COLO668 (cell line): ENCODE measurements at regions not wholly inside any gene's neighbourhood (a gene's known extent, or its start where the extent isn't known, plus 50 kb on each side); places are given as distances from the start of the nearest gene placed in this dataset.

Source experiments
- DNase-seq: peaks from one replicate; lab custom pipeline; 2025; ENCODE audit not compliant: unreplicated experiment; lab: John Stamatoyannopoulos, UW

DNA sequence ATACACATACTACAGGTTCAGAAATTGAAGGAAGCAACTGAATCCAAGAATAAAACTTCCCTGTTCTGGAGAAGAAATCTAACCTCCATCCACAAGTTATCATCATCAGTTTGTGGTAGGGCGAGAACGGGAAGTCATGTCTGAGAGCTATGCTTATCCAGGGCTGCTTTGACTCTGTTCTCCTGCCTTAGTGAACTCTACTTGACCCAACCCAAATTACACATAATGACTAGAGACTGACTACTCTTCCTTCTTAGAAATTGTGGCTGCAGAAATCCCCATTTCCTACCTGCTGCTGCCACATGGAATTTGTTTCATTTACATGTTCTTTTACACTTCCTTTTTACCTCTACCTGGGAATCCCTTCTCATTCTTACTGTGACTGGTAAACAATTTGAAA, 1102.6 kb upstream of the PIK3C3 start:
- no peak for DNase-seq

DNA sequence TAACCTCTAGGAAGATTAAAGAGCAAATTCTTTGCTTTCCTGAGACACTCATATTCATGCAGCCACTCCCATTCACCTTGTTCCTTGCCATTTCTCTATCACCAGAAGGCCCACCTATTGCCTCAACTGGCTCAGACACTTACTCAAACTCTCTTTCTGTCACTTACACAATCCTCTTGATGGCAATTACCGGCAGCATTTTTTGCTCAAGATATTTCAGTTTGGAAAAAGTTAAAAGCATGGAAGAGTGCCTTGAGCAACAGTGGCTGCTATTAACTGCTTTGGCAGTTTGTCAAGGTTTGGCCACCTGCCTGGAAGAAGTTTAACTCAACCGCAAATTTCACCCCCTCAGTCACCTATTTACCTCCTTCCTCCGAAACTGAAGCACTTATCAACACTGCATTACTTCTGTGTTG, 1104.0 kb upstream of the PIK3C3 start:
- no peak for DNase-seq

DNA sequence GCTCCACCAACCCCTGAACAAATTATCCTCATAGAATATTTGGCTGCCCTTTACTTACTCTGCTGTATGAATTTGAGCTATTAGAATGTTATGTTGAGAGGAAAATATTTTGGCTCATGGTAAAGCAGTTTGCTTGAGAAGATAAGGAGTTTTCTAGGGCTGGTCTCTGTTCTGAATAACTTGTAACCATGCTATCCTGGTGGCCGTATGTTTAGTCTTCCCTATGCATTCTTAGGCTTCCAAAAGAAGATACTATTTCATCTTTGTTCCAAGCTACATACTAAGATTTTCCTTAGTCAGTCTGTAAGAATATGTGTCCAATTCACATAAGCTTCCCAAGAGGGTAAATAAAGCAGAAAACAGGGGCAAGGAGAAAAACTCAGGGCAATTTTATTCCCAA, 1105.1 kb upstream of the PIK3C3 start:
- no peak for DNase-seq

DNA sequence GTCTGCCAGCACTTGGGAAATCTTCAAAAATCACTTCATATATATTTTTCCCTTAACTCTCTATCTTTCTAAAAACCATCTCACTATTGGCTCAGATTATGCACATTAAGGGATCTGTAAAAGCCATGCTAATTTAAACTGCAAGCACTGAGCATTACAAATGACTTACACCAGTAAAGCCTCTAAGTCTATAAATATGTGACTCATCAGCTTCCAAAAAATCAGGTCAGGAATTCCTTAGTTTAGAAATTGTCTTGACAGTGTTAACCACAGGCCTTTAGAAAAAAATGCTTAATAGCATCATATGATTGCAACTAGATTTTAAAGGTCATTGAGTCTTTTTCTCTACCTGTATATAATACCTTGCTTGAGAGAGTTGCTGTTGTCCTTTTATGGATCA, 1113.6 kb upstream of the PIK3C3 start:
- no peak for DNase-seq

DNA sequence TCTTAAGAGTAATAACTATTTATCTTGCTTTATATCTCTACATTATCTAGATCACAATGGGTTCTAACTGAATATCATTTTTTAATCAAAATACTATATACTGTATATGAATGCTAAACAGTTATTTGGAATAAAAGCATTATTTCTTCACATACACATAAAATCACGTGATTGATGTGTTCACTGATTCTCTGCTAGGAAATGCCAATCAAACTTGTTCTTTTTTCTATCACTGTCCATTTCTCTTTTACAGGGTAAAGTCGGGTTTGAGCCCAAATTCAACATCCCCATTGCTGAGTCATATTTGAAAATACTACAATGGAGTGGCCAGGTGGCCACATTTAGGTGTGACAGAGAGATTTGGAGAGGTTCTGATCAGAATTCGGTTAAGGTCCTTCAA, 1114.0 kb upstream of the PIK3C3 start:
- DNase-seq, result no peak

DNA sequence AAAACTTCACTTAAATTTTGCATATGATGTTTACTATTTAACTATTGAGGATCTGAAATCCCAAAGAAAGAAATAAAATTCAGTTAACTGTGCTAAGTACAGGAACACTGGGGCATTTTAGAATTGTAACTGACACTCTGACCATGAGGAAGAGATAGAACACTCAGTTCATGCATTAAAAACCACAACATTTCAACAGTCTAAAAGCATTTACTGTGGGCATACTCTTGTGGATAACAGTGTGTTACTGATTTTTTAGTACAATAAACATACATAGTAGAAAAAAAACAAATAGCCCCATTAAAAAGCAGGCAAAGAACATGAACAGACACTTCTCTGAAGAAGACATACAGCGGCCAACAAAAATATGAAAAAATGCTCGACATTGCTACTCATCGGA, 1122.7 kb upstream of the PIK3C3 start:
- DNase-seq, result no peak

DNA sequence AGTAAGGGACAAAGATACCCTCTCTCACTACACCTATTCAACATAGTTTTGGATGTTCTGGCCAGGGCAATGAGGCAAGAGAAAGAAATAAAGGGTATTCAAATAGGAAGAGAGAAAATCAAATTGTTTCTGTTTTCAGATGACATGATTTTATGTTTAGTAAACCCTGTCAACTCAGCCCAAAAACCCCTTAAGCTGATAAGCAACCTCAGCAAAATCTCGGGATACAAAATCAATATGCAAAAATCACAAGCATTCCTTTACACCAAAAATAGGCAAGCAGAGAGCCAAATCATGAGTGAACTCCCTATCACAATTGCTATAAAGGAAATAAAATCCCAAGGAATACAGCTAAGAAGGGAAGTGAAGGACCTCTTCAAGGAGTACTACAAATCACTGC, 1130.7 kb upstream of the PIK3C3 start:
- DNase-seq, result no peak

DNA sequence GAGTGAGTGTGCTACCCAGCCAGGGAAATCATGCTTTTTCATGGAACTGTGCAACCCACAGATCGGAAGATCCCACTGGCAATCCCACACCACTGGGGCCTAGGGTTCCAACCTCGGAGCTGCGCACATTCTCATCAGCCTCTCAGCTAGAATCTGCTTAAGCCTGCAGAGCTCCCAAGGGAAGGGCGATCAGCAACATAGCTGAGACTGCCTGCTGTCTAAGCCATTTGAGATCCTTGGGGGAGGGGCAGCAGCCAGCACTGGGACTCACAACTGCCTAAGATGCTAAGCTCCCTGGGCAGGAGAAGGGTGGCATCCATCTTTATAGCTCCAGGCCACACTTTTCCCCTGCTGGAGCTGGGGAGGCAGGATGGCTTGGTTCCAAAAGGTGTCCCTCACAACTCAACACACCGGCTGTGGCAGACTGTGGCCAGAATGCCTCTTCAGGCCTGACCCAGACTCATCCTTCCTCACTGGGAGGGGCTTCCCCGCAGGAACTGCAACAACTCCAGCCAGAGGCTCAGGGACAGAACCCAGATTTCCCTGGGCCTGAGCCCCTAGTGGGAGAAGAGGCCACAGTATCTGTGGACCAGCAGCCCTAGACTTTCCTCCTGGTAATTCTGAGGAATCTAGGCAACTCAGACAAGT, 1133.3 kb upstream of the PIK3C3 start:
- no peak for DNase-seq

DNA sequence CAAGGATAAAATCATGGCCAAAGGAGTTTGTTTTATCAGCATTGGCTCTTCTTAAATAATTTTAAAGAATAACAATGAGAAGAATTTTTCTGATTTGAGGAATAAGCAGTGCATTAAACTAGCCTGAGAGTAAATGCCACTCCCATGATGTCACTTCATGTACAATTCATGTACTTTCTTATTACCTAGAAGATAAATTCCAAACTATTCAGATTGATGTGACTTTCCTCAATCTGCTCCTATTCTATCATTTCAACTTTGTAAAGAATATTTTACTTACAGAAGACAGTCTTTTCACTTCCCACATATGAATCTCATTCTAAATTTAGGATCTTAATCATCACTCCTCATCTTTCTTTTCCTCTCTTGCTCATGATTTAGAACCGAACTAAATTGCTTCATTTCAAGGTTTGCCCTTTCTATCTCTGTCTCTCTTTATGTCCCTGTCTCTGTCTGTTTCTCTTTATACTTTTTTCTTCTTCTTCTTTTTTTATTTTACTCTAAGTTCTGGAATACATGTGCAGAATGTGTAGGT, 1142.0 kb upstream of the PIK3C3 start:
- DNase-seq, result no peak

DNA sequence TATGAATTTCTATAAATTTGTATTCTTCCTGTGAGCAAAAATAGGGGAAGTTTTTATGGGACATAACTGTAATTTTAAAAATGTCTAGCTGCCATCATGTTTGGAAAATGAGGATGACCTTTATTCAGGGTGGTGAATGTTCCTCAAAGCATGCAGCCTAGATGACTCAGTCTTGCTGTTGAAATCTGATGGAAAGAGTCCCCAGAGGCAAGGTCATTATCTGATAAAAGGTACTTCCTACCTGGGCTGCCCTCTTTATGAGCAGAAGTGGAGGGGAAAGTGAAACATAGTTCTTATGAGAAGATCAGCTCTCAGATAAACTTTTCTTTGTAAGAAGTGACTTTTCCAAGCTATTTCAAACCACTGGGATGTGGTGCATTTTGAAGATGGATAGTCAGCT, 1144.7 kb upstream of the PIK3C3 start:
- no peak for DNase-seq

DNA sequence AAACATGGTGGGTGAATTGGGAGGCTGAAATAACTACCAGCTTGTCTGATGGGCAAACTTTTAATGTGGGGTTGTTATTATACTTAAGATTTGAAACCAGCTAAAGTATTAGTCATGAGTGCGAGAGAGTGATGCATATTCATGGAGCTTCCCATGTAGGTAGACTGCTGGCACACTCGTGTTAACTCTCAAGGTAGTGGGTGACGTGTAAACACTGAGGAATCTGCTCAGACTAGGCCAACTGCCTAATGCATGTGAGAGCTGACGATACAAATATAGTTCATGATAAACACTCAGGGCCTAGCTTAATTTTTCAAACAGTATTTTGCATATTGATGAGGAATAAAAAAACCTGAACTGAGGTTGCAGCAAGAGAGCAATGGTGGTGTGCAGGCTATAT, 1165.7 kb upstream of the PIK3C3 start:
- DNase-seq, result no peak

DNA sequence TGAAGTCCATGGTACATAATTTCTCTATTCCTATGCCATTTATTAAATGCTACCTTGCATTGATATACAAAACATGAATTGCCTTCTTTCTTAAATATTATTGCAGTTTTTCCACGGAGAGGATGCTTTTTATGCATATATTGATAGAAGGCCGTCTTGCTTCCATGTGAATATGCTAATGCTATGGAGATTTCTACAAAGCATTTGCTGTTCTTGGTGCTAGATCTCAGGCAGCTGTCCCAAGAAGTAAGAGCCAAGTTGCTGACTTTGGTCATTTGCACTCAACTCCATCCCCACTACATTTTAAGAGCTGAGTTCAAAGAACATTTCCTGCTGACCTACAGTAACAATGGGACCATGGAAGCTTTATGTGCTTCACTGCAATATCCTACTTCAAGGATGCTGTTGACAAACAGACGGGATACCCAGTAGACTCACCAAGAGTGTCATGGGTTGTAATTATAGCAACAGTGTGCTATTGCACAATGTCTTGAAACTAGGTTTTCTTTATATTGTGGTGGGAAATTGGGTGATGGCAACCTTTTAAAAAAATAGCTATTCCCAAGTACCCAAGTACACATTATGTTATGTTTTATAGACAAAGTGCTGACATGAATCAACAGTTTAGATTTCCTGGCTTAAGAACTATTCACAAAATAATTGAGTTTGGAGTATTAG, 1172.4 kb upstream of the PIK3C3 start:
- no peak for DNase-seq

DNA sequence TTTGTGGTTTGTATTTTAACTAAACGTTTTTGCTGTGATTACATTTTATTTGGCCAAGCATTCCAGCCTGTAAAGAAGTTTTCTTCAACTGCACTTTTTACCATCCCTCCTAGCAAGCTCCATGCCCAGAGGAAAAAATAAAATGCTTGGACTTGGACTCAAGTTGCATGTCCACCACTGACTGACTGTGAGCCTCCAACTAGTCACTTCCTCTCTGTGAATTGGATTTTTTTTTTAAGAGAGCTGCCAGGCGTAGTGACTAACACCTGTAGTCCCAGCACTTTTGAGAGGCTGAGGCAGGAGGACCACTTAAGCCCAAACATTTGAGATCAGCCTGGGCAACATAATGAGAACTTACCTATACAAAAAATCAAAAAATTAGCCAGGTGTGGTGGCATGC, 1185.2 kb upstream of the PIK3C3 start:
- no peak for DNase-seq

DNA sequence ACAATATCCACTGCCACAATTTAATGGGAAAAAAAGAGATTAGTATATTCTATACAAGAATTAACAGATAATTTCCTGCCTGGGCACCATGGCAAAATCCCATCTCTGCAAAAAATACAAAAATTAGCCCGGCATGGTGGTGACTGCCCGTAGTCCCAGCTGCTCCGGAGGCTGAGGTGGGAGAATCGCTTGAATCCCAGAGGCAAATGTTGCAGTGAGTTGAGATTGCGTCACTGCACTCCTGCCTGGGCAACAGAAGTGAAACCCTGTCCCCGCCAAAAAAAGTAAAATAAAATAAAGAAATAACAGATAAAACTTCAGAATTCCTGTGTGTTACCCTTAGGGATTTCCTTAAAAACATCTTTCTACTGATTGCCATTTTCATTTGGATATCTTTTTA, 1194.8 kb upstream of the PIK3C3 start:
- DNase-seq, result no peak

DNA sequence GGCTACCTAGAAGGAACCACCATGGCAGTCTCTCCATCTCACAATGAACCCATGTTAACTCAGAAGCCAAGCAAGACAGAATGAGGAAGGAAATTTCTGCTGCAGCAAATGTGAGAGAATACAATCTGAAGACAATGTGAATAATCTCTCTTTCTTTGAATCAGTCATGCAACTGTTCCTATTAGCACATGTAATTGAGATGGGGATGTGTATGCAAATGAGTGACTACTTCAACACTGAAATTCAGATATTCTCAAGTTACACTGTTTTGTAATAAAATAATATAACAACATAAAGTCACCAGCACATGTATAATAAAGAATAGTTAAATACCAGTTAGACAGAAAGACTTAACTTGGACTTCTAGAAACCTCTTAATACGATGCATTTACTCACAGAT, 1200.6 kb upstream of the PIK3C3 start:
- no peak for DNase-seq

DNA sequence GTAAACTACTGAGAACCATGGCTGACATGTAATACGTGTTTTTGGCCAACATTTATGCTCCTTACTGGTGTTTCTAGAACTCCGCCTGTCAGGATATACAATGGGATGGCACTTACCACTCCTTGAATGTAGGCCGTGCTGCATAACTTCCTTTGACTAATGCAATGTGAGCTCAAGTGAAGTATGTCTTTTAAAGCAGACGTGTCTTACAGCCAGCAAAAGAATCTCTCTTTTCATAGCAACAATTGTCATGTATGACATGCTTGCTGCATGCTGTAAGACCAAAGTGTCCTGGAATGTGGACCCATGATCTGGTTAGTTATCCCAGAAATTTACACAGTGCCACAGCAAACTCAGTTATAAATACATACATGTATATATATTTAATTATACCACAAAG, 1202.7 kb upstream of the PIK3C3 start:
- no peak for DNase-seq

DNA sequence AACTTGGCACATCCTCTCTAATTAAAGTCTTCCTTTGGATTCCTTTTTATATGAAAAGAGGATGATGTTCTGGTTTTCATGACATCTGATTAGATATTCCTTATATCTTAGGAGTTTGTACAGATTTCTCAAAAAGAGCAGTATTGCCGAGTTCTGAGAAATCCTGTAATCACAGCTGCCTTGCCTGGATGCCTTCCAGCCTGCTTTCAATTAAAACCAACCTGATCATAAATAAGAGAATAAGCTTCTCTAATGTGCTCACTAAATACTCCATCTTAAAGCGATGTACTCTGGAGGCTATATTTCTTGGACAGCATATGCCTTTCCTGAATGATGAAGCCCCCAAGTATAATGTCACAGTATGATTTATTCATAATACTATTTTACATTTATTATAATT, 1203.8 kb upstream of the PIK3C3 start:
- DNase-seq, result no peak

DNA sequence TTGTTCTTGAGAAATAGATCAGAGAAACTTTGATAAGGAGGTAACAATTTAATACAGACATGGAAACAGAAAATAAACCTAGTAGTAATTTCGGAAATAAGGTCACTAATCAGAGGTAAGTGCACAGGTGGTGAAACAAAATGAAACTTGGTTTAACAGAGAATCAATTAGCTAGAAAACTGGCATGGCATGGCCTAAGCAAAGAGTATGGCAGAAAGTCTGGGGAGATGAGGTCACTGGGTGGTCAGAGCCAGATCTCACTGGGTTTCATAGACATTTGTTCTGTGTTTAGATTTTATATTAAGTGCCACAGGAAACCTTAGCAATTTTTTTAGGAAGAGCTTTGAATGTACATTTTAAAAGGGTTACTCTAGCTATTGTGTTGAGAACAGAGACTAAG, 1216.0 kb upstream of the PIK3C3 start:
- DNase-seq, result no peak

DNA sequence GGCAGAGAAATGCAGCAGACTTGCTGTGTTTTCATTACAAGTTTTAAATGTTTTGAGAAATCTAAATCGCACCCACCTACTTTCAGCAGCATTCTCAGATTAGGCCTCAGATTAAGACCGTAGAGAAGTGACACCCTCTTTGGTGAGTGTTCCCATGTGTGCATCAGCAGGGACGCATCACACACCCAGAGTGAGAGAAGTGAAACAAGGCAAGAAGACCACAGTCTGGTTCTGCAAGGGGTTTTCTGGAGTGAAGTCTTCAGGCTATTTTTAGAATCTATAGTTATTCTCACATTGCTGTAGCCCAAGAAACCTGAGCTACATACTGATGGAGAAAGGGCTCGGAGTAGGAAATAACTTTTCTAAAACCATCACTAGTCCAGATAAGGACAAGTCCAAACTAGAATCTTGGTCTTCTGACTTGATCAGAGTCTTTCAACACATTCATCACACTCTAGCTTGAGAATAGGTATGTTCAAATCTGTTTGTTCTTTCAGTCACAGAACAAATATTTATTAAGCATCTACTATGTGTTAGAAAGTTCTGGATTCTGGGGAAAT, 1216.6 kb upstream of the PIK3C3 start:
- DNase-seq, result no peak

DNA sequence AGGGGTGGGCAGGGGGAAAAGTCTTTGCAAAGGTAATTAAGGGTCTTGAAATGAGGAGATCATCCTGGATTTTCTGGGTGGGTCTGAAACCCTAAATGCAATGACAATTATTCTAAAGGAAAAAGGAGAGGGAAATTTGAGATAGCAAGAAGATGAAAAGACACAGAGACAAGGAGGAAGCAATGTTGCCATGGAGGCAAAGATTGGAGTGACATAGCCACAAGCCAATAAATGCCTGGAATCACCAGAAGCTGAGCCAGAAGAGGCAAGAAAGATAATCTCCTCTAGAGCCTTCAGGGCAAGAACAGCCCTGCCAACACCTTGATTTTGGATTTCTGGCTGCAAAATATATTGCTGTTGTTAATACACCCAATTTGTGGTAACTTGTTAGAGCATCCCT, 1246.3 kb upstream of the PIK3C3 start:
- no peak for DNase-seq

DNA sequence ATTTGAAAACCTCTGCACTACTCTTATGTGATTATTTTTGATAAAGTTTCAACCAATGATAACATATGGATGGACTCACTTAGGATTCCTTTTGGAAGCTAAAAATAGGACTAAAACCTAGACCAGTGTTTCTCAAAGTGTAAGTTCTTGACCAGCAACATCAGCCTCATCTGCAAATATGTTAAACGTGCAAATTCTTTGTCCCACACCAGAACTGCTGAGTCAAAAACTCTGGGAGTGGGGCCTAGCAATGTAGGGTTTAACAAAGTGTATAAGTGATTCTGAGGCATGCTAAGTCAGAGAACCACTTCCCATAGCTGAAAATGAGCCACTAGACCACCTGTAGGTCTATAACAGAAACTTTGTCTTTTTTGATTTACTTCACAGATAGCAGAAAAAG, 1247.2 kb upstream of the PIK3C3 start:
- DNase-seq, result no peak

DNA sequence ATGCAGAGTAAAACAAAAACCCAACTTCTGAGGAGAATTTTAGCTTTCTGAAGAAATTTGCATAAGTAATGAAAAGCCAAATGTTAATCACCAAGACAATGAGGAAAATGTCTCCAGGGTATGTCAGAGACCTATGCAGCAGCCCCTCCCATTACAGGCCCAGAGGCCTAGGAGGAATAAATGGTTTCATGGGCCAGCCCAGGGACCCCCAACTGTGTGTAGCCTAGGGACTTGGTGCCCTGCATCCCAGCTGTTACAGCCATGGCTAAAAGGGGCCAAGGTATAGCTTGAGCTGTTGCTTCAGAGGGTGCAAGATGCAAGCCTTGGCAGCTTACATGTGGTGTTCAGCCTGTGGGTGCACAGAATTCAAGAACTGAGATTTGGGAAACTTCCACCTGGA, 1256.9 kb upstream of the PIK3C3 start:
- DNase-seq, result no peak

DNA sequence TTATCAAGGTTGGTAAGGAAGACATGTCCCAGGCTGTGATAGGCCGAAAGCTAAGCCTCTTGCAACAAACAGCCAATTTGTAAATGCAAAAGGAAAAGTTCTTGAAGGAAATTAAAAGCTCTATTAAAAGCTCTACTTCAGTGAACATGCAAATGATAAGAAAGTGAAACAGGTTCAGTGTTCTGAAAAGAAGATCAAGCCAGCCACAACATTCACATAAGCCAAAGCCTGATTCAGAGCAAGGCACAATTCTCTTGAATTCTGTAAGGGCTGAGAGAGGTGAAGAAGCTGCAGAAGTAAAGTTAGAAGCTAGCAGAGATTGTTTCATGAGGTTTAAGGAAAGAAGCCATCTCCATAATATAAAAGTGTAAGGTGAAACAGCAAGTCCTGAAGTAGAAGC, 1259.5 kb upstream of the PIK3C3 start:
- DNase-seq, result no peak
